ENCODE measurements at regions not wholly inside any gene's neighbourhood (a gene's known extent, or its start where the extent isn't known, plus 50 kb on each side); places are given as distances from the start of the nearest gene placed in this dataset.

GRCh38 chr12:87469295-87469694 lies 559.9 kb downstream of the C12orf50 start:
- ChIA-PET CTCF (no interaction called here), POLR2A (no interaction called here)
- no peak for DNase-seq (ENCODE audit: extremely low spot score)
- TF ChIP-seq HDGF (IDR thresholded peaks at IDR 0.05; ENCODE audit: borderline replicate concordance) (no peak), ELF4 (IDR thresholded peaks at IDR 0.05) (no peak), ARNT (IDR thresholded peaks at IDR 0.05) (no peak), ZNF384 (IDR thresholded peaks at IDR 0.05) (no peak), NFRKB (IDR thresholded peaks at IDR 0.05) (no peak), LEF1 (IDR thresholded peaks at IDR 0.05; ENCODE audit: borderline replicate concordance) (no peak), L3MBTL2 (conservative IDR thresholded peaks at IDR 0.05) (no peak), CTBP1 (IDR thresholded peaks at IDR 0.05; ENCODE audit: borderline replicate concordance) (no peak), PKNOX1 (IDR thresholded peaks at IDR 0.05) (no peak), SUZ12 (IDR thresholded peaks at IDR 0.05) (no peak), FOXA1 (IDR thresholded peaks at IDR 0.05) (no peak), FOXM1 (IDR thresholded peaks at IDR 0.05; ENCODE audit: borderline replicate concordance) (no peak), TARDBP (IDR thresholded peaks at IDR 0.05) (no peak), SP1 (IDR thresholded peaks at IDR 0.05) (no peak)

DNA sequence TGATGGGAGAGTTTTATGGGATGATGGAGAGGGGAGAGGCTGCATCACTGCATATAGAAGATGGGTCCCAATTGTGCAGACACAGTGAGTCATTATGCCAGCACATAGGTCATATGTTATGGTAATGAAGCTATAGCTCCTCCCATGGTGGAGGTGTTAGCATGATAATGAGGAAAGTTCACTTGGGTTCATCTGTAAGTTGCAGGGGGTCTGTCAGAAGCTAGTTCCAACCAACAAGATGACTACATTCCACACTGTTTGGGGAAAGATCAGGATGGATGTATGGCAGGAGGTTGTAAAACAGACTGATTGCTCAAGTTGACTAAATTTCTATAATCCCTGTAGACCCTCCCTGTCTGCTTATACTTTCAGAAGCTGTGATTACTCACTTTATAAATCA lies 561.3 kb downstream of the C12orf50 start:
- ChIA-PET POLR2A (no interaction called here), CTCF (no interaction called here)
- DNase-seq (ENCODE audit: extremely low spot score): no peak
- no peak for TF ChIP-seq FOXM1 (IDR thresholded peaks at IDR 0.05; ENCODE audit: borderline replicate concordance)
- no peak for TF ChIP-seq NFRKB (IDR thresholded peaks at IDR 0.05)
- no peak for TF ChIP-seq ZNF384 (IDR thresholded peaks at IDR 0.05)
- no peak for TF ChIP-seq FOXK2 (IDR thresholded peaks at IDR 0.05)
- no peak for TF ChIP-seq TARDBP (IDR thresholded peaks at IDR 0.05)
- TF ChIP-seq SP1 (IDR thresholded peaks at IDR 0.05): no peak
- TF ChIP-seq CTBP1 (IDR thresholded peaks at IDR 0.05; ENCODE audit: borderline replicate concordance): no peak
- no peak for TF ChIP-seq BHLHE40 (IDR thresholded peaks at IDR 0.05; ENCODE audit: borderline replicate concordance)
- TF ChIP-seq HDGF (IDR thresholded peaks at IDR 0.05; ENCODE audit: borderline replicate concordance): no peak
- TF ChIP-seq LEF1 (IDR thresholded peaks at IDR 0.05; ENCODE audit: borderline replicate concordance): no peak
- no peak for TF ChIP-seq SUZ12 (IDR thresholded peaks at IDR 0.05)
- no peak for TF ChIP-seq PKNOX1 (IDR thresholded peaks at IDR 0.05)
- no peak for TF ChIP-seq ARNT (IDR thresholded peaks at IDR 0.05)
- TF ChIP-seq FOXA1 (IDR thresholded peaks at IDR 0.05): no peak
- no peak for TF ChIP-seq ELF4 (IDR thresholded peaks at IDR 0.05)
- TF ChIP-seq L3MBTL2 (conservative IDR thresholded peaks at IDR 0.05): no peak

DNA sequence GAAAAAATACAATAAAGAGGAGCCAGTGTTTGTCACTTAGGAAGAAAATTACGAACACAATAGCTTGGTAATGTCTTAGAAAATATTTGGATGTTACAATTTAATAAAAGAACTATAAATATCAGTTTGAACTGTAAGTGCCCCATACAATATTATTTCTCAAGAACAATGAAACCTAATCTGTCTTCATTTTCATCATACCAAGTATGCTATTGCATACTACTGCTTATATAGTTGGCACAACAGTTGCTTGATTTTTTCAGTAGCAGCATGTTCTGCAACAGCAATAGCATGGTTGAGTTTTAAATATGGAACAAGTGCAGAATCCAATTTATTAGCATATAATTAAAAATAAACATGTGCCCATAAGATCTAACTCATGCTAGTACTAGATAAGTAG lies 564.6 kb downstream of the C12orf50 start:
- TF ChIP-seq SP1 (IDR thresholded peaks at IDR 0.05): no peak
- no peak for TF ChIP-seq NFRKB (IDR thresholded peaks at IDR 0.05)
- TF ChIP-seq ELF4 (IDR thresholded peaks at IDR 0.05): no peak
- no peak for TF ChIP-seq BHLHE40 (IDR thresholded peaks at IDR 0.05; ENCODE audit: borderline replicate concordance)
- TF ChIP-seq CTBP1 (IDR thresholded peaks at IDR 0.05; ENCODE audit: borderline replicate concordance): no peak
- TF ChIP-seq LEF1 (IDR thresholded peaks at IDR 0.05; ENCODE audit: borderline replicate concordance): no peak
- no peak for TF ChIP-seq PKNOX1 (IDR thresholded peaks at IDR 0.05)
- ChIA-PET POLR2A (no interaction called here), CTCF (no interaction called here)
- DNase-seq (ENCODE audit: extremely low spot score): no peak

GRCh38 chr12:87444039-87444438 lies 585.2 kb downstream of the C12orf50 start:
- no peak for DNase-seq (ENCODE audit: extremely low spot score)
- TF ChIP-seq ZNF384 (IDR thresholded peaks at IDR 0.05): no peak
- TF ChIP-seq FOXA1 (IDR thresholded peaks at IDR 0.05): no peak
- TF ChIP-seq BHLHE40 (IDR thresholded peaks at IDR 0.05; ENCODE audit: borderline replicate concordance): no peak
- TF ChIP-seq FOXK2 (IDR thresholded peaks at IDR 0.05): no peak
- no peak for TF ChIP-seq TARDBP (IDR thresholded peaks at IDR 0.05)
- no peak for TF ChIP-seq LEF1 (IDR thresholded peaks at IDR 0.05; ENCODE audit: borderline replicate concordance)
- no peak for TF ChIP-seq L3MBTL2 (conservative IDR thresholded peaks at IDR 0.05)
- TF ChIP-seq SUZ12 (IDR thresholded peaks at IDR 0.05): no peak
- TF ChIP-seq NFRKB (IDR thresholded peaks at IDR 0.05): no peak
- no peak for TF ChIP-seq FOXM1 (IDR thresholded peaks at IDR 0.05; ENCODE audit: borderline replicate concordance)
- TF ChIP-seq PKNOX1 (IDR thresholded peaks at IDR 0.05): no peak
- TF ChIP-seq HDGF (IDR thresholded peaks at IDR 0.05; ENCODE audit: borderline replicate concordance): no peak
- CTCF ChIA-PET: no interaction called here
- POLR2A ChIA-PET: no interaction called here

DNA sequence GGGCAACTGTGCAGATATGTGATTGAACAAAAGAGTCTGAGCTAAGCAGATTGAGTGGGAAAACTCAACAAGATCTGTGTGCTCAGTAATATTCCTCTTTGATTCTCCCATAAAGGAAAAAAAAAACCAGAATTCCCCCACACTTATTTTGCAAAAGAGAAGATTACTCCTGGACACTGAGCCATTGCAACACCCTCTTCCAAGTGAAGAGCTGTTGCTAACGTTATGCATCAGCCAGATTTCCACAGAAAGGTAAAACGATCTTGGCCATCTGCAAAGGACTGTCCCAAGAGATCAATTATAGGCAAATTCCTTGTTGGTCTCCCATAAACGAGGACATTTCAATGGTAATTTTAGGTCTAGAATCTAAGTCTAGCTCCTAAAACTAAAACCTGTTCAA lies 587.7 kb downstream of the C12orf50 start:
- ChIA-PET POLR2A (no interaction called here), CTCF (no interaction called here)
- TF ChIP-seq ARNT (IDR thresholded peaks at IDR 0.05) (no peak), FOXA1 (IDR thresholded peaks at IDR 0.05) (no peak), TARDBP (IDR thresholded peaks at IDR 0.05) (no peak), LEF1 (IDR thresholded peaks at IDR 0.05; ENCODE audit: borderline replicate concordance) (no peak), ELF4 (IDR thresholded peaks at IDR 0.05) (no peak), BHLHE40 (IDR thresholded peaks at IDR 0.05; ENCODE audit: borderline replicate concordance) (no peak), ZNF384 (IDR thresholded peaks at IDR 0.05) (no peak), PKNOX1 (IDR thresholded peaks at IDR 0.05) (no peak), SUZ12 (IDR thresholded peaks at IDR 0.05) (no peak), FOXM1 (IDR thresholded peaks at IDR 0.05; ENCODE audit: borderline replicate concordance) (no peak), HDGF (IDR thresholded peaks at IDR 0.05; ENCODE audit: borderline replicate concordance) (no peak), NFRKB (IDR thresholded peaks at IDR 0.05) (no peak), FOXK2 (IDR thresholded peaks at IDR 0.05) (no peak), L3MBTL2 (conservative IDR thresholded peaks at IDR 0.05) (no peak), SP1 (IDR thresholded peaks at IDR 0.05) (no peak)
- no peak for DNase-seq (ENCODE audit: extremely low spot score)

All from HEK293T (cell line).